ENCODE measurements at regions not wholly inside any gene's neighbourhood (a gene's known extent, or its start where the extent isn't known, plus 50 kb on each side); places are given as distances from the start of the nearest gene placed in this dataset.

DNA sequence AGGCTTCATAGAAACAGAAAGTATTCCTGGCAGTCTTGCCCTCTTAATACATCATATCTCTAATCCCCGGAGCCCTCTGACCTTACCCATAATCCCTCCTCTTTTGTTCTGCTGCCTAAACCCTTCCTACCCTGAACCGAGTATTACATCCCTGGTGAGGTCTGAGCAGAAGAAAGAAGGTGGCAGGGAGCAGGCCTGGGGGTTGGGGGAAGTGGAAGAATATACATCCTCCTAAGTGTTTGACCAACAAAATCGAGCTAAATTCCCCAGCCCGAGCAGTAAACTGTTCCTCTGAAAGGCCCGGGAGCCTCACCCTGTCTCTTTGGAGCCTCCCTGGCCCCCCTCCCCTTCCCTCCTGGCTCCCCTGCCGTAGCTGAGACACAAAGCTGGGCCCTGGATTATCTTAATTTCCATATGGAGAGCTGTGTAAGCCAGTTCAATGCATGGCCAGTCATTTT lies 192.6 kb upstream of the LHX5 start:
- TF ChIP-seq, protein P1, sequence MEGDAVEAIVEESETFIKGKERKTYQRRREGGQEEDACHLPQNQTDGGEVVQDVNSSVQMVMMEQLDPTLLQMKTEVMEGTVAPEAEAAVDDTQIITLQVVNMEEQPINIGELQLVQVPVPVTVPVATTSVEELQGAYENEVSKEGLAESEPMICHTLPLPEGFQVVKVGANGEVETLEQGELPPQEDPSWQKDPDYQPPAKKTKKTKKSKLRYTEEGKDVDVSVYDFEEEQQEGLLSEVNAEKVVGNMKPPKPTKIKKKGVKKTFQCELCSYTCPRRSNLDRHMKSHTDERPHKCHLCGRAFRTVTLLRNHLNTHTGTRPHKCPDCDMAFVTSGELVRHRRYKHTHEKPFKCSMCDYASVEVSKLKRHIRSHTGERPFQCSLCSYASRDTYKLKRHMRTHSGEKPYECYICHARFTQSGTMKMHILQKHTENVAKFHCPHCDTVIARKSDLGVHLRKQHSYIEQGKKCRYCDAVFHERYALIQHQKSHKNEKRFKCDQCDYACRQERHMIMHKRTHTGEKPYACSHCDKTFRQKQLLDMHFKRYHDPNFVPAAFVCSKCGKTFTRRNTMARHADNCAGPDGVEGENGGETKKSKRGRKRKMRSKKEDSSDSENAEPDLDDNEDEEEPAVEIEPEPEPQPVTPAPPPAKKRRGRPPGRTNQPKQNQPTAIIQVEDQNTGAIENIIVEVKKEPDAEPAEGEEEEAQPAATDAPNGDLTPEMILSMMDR (IDR thresholded peaks at IDR 0.05; ENCODE audit: insufficient read depth, low read length): no peak
- TF ChIP-seq SPI1 (IDR thresholded peaks at IDR 0.05; ENCODE audit: borderline replicate concordance, low read depth) (no peak), POLR2AphosphoS5 (IDR thresholded peaks at IDR 0.05; ENCODE audit: low read depth) (no peak), GABPA (IDR thresholded peaks at IDR 0.05; ENCODE audit: low read depth) (no peak)

Measured in HL-60 (cell line).